KOPT-K1 (cell line): ENCODE measurements at regions not wholly inside any gene's neighbourhood (a gene's known extent, or its start where the extent isn't known, plus 50 kb on each side); places are given as distances from the start of the nearest gene placed in this dataset.

ENCODE experiments used
- H3K27ac ChIP-seq: fragments of 200-600 bp; sonication (generic); 2 replicates; pipeline ENCODE4 v1.5.1; 2016; ENCODE audit warnings: antibody characterized with exemption, mild to moderate bottlenecking, low read depth, low read length; ENCODE audit not compliant: poor library complexity, severe bottlenecking
- H3K36me3 ChIP-seq: fragments of 200-600 bp; sonication (generic); 2 replicates; pipeline ENCODE4 v1.5.1; 2017; ENCODE audit warnings: antibody characterized with exemption, mild to moderate bottlenecking, low read length, moderate library complexity; ENCODE audit not compliant: insufficient read depth
- H3K9me3 ChIP-seq: fragments of 200-600 bp; sonication (generic); 2 replicates; pipeline ENCODE4 v1.5.1; 2017; ENCODE audit warnings: antibody characterized with exemption, low read length, mild to moderate bottlenecking; ENCODE audit not compliant: insufficient read depth, poor library complexity, severe bottlenecking

- Histone ChIP-seq H3K9me3 (no peaks in the 10 kb centered on the region), H3K27ac (no peak overlapping the region), H3K36me3 (no peaks in the 10 kb centered on the region)
Measured at GRCh38 chr22:49469896-49470740, 357.6 kb downstream of the BRD1 start.

- H3K27ac ChIP-seq: no peak overlapping the region
- H3K9me3 ChIP-seq: no peaks in the 10 kb centered on the region
- no peaks in the 10 kb centered on the region for H3K36me3 ChIP-seq
Measured at GRCh38 chr22:49468487-49469198, 359.0 kb downstream of the BRD1 start.

GRCh38 chr22:49466878-49467595 is 360.6 kb downstream of the BRD1 start:
- Histone ChIP-seq H3K36me3 (no peaks in the 10 kb centered on the region), H3K9me3 (no peaks in the 10 kb centered on the region), H3K27ac (no peak overlapping the region)

DNA sequence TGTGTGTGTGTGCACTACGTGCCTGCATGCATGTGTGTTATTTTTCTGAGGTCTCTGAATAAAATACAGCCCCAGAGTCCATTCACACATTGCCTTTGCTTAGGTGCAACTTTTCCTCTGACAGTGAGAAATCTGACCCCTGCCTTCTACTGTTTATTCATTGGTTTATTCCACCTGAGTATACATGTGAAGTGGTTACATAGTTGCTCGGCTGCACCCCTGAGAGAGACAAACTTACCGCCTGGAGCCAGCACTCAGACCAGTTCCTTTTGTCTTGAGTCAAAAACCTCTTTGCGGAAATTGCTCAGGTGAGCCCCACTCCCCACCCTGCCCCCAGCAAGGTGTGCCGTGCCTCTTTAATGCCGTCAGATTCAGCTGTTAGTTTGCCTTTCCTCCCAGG is 363.6 kb downstream of the BRD1 start:
- H3K27ac ChIP-seq: no peak overlapping the region
- H3K9me3 ChIP-seq: no peaks in the 10 kb centered on the region

DNA sequence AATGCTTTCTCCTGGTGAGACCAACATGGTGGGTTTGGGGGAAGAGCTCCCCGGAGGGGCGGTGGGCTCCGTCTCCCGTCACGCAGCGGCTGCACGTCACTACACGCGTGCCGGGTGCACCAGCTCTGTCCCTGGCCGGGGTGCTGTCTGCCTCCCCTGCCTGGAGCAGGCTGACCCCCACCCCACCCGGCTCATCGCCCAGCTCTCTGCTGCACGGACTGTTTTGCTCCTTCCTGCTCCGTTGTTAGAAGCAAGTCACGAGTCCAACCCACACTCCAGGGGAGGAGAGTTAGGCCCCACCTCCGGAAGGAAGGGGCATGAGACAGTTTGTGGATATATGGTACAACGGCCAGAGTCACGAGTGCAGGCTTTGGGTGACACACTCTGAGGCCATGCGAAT is 364.9 kb downstream of the BRD1 start:
- no peak overlapping the region for H3K27ac ChIP-seq
- no peaks in the 10 kb centered on the region for H3K36me3 ChIP-seq
- H3K9me3 ChIP-seq: no peaks in the 10 kb centered on the region

More for the DNA sequence above, 363.6 kb downstream of the BRD1 start:
- H3K36me3 ChIP-seq: no peaks in the 10 kb centered on the region

DNA sequence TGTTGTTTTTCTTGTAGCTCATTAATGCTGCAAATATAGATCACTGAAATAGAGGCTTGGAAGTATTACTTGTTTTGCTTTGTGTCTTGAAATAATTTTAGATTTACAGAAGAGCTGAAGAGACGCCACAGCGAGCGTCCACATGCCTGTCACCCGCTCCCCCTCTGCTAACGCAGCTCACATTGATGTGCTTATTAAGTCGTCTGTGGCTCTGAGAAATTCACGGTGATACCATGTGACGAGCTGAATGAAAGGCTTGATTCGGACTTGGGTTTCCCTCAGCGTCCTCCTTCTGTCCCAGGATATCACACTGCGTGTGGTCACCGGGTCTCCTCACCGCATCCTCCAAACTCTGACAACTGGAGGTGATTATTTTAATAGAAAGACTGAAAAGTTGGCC is 365.4 kb downstream of the BRD1 start:
- Histone ChIP-seq H3K27ac (no peak overlapping the region), H3K9me3 (no peaks in the 10 kb centered on the region), H3K36me3 (no peaks in the 10 kb centered on the region)

DNA sequence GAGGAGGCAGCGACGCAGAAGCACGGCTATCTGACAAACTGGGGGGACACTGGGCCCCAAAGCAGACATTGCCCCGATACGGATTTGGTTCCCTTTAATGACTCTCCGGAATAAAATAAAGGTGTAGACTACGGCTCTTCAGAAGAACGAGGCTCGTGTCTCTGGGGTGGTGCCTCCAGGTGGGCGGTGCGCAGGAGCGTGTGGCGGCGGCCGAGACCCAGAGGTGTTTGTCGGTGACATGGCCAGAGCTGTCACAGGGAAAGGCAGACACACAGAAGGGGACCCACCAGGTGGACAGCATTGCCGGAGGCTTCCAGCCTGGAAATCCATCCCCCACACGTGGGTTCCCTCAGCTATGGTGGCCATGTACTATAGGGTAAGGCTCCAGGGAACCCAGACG is 366.0 kb downstream of the BRD1 start:
- Histone ChIP-seq H3K36me3 (no peaks in the 10 kb centered on the region), H3K27ac (no peak overlapping the region), H3K9me3 (no peaks in the 10 kb centered on the region)

- no peak overlapping the region for H3K27ac ChIP-seq
- no peaks in the 10 kb centered on the region for H3K36me3 ChIP-seq
- no peaks in the 10 kb centered on the region for H3K9me3 ChIP-seq
Measured at GRCh38 chr22:49460592-49461281, 366.9 kb downstream of the BRD1 start.

DNA sequence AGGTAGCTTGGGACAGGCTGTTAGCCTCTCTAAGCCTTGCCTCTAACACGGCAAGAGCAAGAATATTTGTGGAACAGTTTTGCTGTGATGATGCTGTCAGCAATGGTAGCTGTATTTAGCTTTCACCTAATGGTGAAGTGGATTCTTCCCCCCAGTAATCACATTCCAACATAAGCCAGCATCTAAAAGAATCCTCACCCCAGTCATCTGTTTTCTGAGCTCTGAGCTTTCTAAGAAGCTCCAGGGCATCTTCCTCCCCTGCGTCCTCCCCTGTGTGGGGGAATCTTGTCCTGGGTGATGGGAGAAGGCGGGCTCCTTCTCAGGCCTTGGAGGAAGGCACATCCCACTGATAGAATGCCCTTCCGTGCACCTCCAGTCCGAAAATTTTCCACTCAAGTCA is 367.6 kb downstream of the BRD1 start:
- H3K9me3 ChIP-seq: no peaks in the 10 kb centered on the region
- no peak overlapping the region for H3K27ac ChIP-seq
- no peaks in the 10 kb centered on the region for H3K36me3 ChIP-seq

DNA sequence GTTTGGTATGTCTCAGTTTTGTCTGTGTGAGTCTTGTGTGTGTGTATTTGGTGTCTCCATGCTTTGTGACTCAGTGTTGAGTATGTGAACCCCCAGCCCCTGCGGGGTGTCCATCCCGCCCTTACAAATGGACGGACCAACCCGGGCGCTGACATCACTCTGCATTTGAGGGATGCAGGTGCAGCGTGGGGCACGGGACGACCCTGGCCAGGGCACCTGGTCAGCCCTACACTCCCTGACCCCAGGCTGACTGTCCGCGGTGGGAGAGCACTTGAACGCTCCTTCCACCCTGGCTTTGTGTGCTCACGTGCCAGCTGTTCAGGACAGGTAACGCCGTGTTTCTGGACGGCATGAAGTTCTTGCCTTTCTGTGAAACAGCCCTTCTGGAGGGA is 369.0 kb downstream of the BRD1 start:
- Histone ChIP-seq H3K27ac (no peak overlapping the region), H3K9me3 (no peaks in the 10 kb centered on the region), H3K36me3 (no peaks in the 10 kb centered on the region)

DNA sequence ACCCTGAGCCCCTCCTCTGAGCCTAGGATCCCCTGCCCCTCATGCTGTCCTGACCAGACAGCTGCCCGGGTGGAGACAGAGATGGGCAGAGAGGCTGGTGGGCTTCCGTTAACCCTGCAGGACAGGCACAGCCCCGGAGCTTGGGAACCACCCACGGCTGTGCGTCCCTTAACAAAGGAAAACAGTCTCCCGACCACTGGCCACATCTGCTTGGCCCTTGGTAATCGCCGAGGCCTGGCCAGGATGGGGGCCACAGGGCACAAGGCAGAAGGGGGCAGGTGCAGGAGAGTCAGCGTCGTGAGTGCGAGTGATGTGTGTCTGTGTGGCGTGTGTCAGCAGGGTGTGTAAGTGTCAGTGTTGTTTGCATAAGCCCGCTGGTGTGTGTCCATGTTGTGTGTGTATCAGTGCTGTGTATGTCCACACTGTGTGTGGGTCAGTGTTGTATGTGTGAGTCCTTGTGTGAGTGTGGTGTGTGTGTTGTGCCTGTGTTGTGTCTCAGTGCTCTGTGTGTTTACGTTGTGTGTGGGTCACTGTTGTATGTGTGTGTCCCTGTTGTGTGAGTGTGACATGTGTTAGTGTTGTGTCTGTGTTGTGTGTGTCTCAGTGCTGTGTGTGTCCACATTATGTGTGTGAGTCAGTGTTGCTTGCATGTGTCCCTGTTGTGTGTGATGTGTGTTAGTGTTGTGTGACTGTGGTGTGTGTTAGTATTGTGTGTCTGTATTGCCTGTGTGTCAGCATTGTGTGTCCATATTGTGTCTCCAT is 369.5 kb downstream of the BRD1 start:
- no peaks in the 10 kb centered on the region for H3K9me3 ChIP-seq
- no peaks in the 10 kb centered on the region for H3K36me3 ChIP-seq
- H3K27ac ChIP-seq: no peak overlapping the region

GRCh38 chr22:49457146-49457545 is 370.5 kb downstream of the BRD1 start:
- Histone ChIP-seq H3K9me3 (no peaks in the 10 kb centered on the region), H3K36me3 (no peaks in the 10 kb centered on the region), H3K27ac (no peak overlapping the region)

- no peak overlapping the region for H3K27ac ChIP-seq
- H3K9me3 ChIP-seq: no peaks in the 10 kb centered on the region
- H3K36me3 ChIP-seq: no peaks in the 10 kb centered on the region
Measured at GRCh38 chr22:49455595-49455994, 372.1 kb downstream of the BRD1 start.

DNA sequence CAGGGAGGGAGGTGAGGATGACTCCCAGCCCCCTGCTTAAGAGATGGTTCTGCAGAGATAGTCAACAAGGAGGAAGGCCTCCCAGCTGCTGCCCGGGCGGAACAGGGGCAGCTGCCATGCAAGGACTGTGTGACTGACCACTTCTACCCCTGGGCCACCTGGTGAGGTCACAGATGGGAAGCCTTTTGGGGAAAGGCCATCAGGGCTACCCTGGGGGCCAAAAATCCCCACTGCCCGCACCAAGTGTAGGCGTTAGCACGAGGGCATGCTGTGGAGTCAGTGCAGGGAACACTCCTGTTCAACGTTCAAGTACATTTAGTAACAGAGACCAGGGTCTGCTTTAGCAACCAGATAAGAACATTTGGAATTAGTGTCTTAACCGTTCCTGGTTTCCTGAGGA is 372.9 kb downstream of the BRD1 start:
- H3K27ac ChIP-seq: no peak overlapping the region
- no peaks in the 10 kb centered on the region for H3K9me3 ChIP-seq
- H3K36me3 ChIP-seq: no peaks in the 10 kb centered on the region
